ENCODE measurements at regions not wholly inside any gene's neighbourhood (a gene's known extent, or its start where the extent isn't known, plus 50 kb on each side); places are given as distances from the start of the nearest gene placed in this dataset.

GRCh38 chr7:25642849-25643248 is 414.6 kb upstream of the NPVF start:
- intact Hi-C loops (cut with DNase I; ENCODE audit: low total_unique reads): no loop called here
- DNase-seq (ENCODE audit: low spot score in 2 of 2): no peak
- H3K27me3 ChIP-seq: no peaks in the 10 kb centered on the region
- no peaks in the 10 kb centered on the region for H3K36me3 ChIP-seq
- no peak for TF ChIP-seq POLR2A (IDR thresholded peaks at IDR 0.05)
- no peak for TF ChIP-seq CTCF (IDR thresholded peaks at IDR 0.05)
- TF ChIP-seq POLR2AphosphoS5 (IDR thresholded peaks at IDR 0.05): no peak
- no peaks in the 10 kb centered on the region for H3K9me3 ChIP-seq
- no peak overlapping the region for H3K27ac ChIP-seq
- H3K4me3 ChIP-seq: no peak overlapping the region
- H3K4me1 ChIP-seq: no peaks in the 10 kb centered on the region

GRCh38 chr7:25643286-25643685 is 415.0 kb upstream of the NPVF start:
- no peak overlapping the region for H3K4me3 ChIP-seq
- H3K4me1 ChIP-seq: no peaks in the 10 kb centered on the region
- TF ChIP-seq CTCF (IDR thresholded peaks at IDR 0.05): no peak
- no peak for TF ChIP-seq POLR2AphosphoS5 (IDR thresholded peaks at IDR 0.05)
- no peak for TF ChIP-seq POLR2A (IDR thresholded peaks at IDR 0.05)
- no peak overlapping the region for H3K27ac ChIP-seq
- no peak for DNase-seq (ENCODE audit: low spot score in 2 of 2)
- intact Hi-C loops (cut with DNase I; ENCODE audit: low total_unique reads): no loop called here
- H3K36me3 ChIP-seq: no peaks in the 10 kb centered on the region
- no peaks in the 10 kb centered on the region for H3K9me3 ChIP-seq
- no peaks in the 10 kb centered on the region for H3K27me3 ChIP-seq

- Histone ChIP-seq H3K27ac (no peak overlapping the region), H3K36me3 (no peaks in the 10 kb centered on the region), H3K4me3 (no peak overlapping the region), H3K4me1 (no peaks in the 10 kb centered on the region), H3K9me3 (no peaks in the 10 kb centered on the region), H3K27me3 (no peaks in the 10 kb centered on the region)
- DNase-seq (ENCODE audit: low spot score in 2 of 2): no peak
- TF ChIP-seq POLR2AphosphoS5 (IDR thresholded peaks at IDR 0.05) (no peak), POLR2A (IDR thresholded peaks at IDR 0.05) (no peak)
- intact Hi-C loops (cut with DNase I; ENCODE audit: low total_unique reads): no loop called here
Observed at GRCh38 chr7:25643770-25644394, 415.6 kb upstream of the NPVF start.

- no peak for DNase-seq (ENCODE audit: low spot score in 2 of 2)
- TF ChIP-seq POLR2A (IDR thresholded peaks at IDR 0.05) (no peak), POLR2AphosphoS5 (IDR thresholded peaks at IDR 0.05) (no peak), CTCF (IDR thresholded peaks at IDR 0.05) (no peak)
- no peak overlapping the region for H3K27ac ChIP-seq
- H3K36me3 ChIP-seq: no peaks in the 10 kb centered on the region
- intact Hi-C loops (cut with DNase I; ENCODE audit: low total_unique reads): no loop called here
- H3K4me3 ChIP-seq: no peak overlapping the region
- H3K9me3 ChIP-seq: no peaks in the 10 kb centered on the region
- H3K27me3 ChIP-seq: no peaks in the 10 kb centered on the region
- H3K4me1 ChIP-seq: no peaks in the 10 kb centered on the region
Observed at GRCh38 chr7:25646726-25647413, 418.6 kb upstream of the NPVF start.

- Histone ChIP-seq H3K9me3 (no peaks in the 10 kb centered on the region), H3K27me3 (no peaks in the 10 kb centered on the region), H3K4me1 (no peaks in the 10 kb centered on the region), H3K36me3 (no peaks in the 10 kb centered on the region), H3K4me3 (no peak overlapping the region), H3K27ac (no peak overlapping the region)
- intact Hi-C loops (cut with DNase I; ENCODE audit: low total_unique reads): no loop called here
- DNase-seq (ENCODE audit: low spot score in 2 of 2): no peak
- TF ChIP-seq CTCF (IDR thresholded peaks at IDR 0.05): no peak
- TF ChIP-seq POLR2AphosphoS5 (IDR thresholded peaks at IDR 0.05): no peak
- TF ChIP-seq POLR2A (IDR thresholded peaks at IDR 0.05): no peak
Observed at GRCh38 chr7:25647872-25648271, 419.6 kb upstream of the NPVF start.

Data from breast epithelium (tissue), 4 donors.